Sigmoid colon (tissue), 3 donors: ENCODE measurements at regions not wholly inside any gene's neighbourhood (a gene's known extent, or its start where the extent isn't known, plus 50 kb on each side); places are given as distances from the start of the nearest gene placed in this dataset.

Experiments used
- POLR2A ChIP-seq, 2 donors: fragments of 450-650 bp; IDR thresholded peaks; one replicate each; pipeline ENCODE4 v1.6.1; 2016; ENCODE audit warnings: antibody characterized with exemption in 2 of 2, mild to moderate bottlenecking in 2 of 2, moderate library complexity in 2 of 2
- TF ChIP-seq, protein P1 (sequence below), 4 experiments: fragments of 450-650 bp in 3 of 4; fragments of 200-600 bp in 1 of 4; IDR thresholded peaks; one replicate each; pipeline ENCODE4 v1.5.1; 2016 to 2019; ENCODE audit warnings: antibody characterized with exemption in 4 of 4, mild to moderate bottlenecking in 3 of 4, moderate library complexity in 2 of 4

DNA sequence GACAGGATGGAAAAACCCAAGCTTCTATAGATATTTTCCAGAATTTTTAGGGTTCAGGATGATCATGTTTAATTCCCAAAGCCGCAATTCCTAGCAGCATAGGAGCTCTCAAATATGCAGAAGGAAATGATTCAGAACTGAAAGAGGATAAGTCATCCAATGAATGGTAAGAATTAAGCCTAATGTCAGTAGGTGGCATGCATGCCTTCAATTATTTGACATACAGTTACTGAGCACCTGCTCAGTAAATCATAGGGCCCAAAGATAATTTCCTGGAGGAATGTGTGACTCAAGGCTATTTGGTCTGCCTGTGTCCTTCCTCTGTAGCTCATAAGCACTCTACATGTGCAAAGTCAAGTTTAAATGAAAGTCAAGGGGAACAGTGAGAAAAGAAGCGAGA lies 116.8 kb upstream of the SLC38A4 start:
- no peak for TF ChIP-seq POLR2A (IDR thresholded peaks at IDR 0.05)
- TF ChIP-seq, protein P1, sequence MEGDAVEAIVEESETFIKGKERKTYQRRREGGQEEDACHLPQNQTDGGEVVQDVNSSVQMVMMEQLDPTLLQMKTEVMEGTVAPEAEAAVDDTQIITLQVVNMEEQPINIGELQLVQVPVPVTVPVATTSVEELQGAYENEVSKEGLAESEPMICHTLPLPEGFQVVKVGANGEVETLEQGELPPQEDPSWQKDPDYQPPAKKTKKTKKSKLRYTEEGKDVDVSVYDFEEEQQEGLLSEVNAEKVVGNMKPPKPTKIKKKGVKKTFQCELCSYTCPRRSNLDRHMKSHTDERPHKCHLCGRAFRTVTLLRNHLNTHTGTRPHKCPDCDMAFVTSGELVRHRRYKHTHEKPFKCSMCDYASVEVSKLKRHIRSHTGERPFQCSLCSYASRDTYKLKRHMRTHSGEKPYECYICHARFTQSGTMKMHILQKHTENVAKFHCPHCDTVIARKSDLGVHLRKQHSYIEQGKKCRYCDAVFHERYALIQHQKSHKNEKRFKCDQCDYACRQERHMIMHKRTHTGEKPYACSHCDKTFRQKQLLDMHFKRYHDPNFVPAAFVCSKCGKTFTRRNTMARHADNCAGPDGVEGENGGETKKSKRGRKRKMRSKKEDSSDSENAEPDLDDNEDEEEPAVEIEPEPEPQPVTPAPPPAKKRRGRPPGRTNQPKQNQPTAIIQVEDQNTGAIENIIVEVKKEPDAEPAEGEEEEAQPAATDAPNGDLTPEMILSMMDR (IDR thresholded peaks at IDR 0.05) = no peak
